H1 (cell line): ENCODE measurements at regions not wholly inside any gene's neighbourhood (a gene's known extent, or its start where the extent isn't known, plus 50 kb on each side); places are given as distances from the start of the nearest gene placed in this dataset.

Experiments used
- BCL11A ChIP-seq, 2 experiments: IDR thresholded peaks; one replicate each; pipeline ENCODE4 v1.6.1; 2011; ENCODE audit warnings: low read depth in 2 of 2, low read length in 2 of 2, mild to moderate bottlenecking in 2 of 2
- CREB1 ChIP-seq: IDR thresholded peaks from 2 replicates; pipeline ENCODE4 v1.6.1; 2012; ENCODE audit warnings: inconsistent platforms
- EGR1 ChIP-seq: IDR thresholded peaks from 2 replicates; pipeline ENCODE4 v1.6.1; 2011; ENCODE audit warnings: low read depth, low read length, borderline replicate concordance
- EZH2 ChIP-seq: fragments of 200-600 bp; sonication (generic); IDR thresholded peaks from 2 replicates; pipeline ENCODE4 v1.7.1; 2012; ENCODE audit warnings: low read depth, mild to moderate bottlenecking, moderate library complexity, low read length, inconsistent platforms; ENCODE audit not compliant: severe bottlenecking
- KDM1A ChIP-seq: fragments of 200-600, 300-600 bp; sonication (generic); IDR thresholded peaks from 2 replicates; pipeline ENCODE4 v1.7.1; 2016; ENCODE audit warnings: mild to moderate bottlenecking, low read length, borderline replicate concordance
- MAX ChIP-seq: IDR thresholded peaks from 2 replicates; pipeline ENCODE4 v1.6.1; 2012; ENCODE audit warnings: inconsistent platforms
- POLR2A ChIP-seq, 2 experiments: IDR thresholded peaks; 1 replicate in 1 of 2; 2 replicates in 1 of 2; pipeline ENCODE4 v1.6.1; 2011; ENCODE audit warnings: low read depth in 2 of 2, low read length in 2 of 2, mild to moderate bottlenecking in 2 of 2; ENCODE audit errors: control extremely low read depth in 1 of 2
- POLR2AphosphoS5 ChIP-seq: IDR thresholded peaks from 2 replicates; pipeline ENCODE4 v1.6.1; 2011; ENCODE audit warnings: low read depth, low read length
- RAD21 ChIP-seq, 2 experiments: IDR thresholded peaks in 1 of 2; conservative IDR thresholded peaks in 1 of 2; 2 replicates each; pipeline ENCODE4 v1.6.1; 2011; ENCODE audit warnings: low read depth in 2 of 2, low read length in 2 of 2, improper control_type of control experiment in 1 of 2, inconsistent platforms in 1 of 2, mild to moderate bottlenecking in 1 of 2, moderate library complexity in 1 of 2
- SP1 ChIP-seq: IDR thresholded peaks from 2 replicates; pipeline ENCODE4 v1.6.1; 2011; ENCODE audit warnings: low read depth, low read length
- TBP ChIP-seq: IDR thresholded peaks from 2 replicates; pipeline ENCODE4 v1.6.1; 2011; ENCODE audit warnings: low read depth, low read length, improper control_type of control experiment
- YY1 ChIP-seq: IDR thresholded peaks from 2 replicates; pipeline ENCODE4 v1.6.1; 2011; ENCODE audit warnings: low read depth, mild to moderate bottlenecking, low read length
- ZNF274 ChIP-seq: IDR thresholded peaks from 2 replicates; pipeline ENCODE4 v1.7.0; 2012; ENCODE audit warnings: low read length, borderline replicate concordance; ENCODE audit errors: extremely low read depth
- TF ChIP-seq, protein P1 (sequence below), 3 experiments: IDR thresholded peaks; 1 replicate in 2 of 3; 2 replicates in 1 of 3; pipeline versions ENCODE4 v1.5.1 to v1.6.1; 2011; ENCODE audit warnings: low read length in 3 of 3, mild to moderate bottlenecking in 3 of 3, inconsistent platforms in 2 of 3, low read depth in 1 of 3, moderate library complexity in 1 of 3; ENCODE audit not compliant: insufficient read depth in 1 of 3; ENCODE audit errors: control extremely low read depth in 1 of 3

- no peak for TF ChIP-seq YY1
- TF ChIP-seq POLR2AphosphoS5, result no peak
- TF ChIP-seq, protein P1, sequence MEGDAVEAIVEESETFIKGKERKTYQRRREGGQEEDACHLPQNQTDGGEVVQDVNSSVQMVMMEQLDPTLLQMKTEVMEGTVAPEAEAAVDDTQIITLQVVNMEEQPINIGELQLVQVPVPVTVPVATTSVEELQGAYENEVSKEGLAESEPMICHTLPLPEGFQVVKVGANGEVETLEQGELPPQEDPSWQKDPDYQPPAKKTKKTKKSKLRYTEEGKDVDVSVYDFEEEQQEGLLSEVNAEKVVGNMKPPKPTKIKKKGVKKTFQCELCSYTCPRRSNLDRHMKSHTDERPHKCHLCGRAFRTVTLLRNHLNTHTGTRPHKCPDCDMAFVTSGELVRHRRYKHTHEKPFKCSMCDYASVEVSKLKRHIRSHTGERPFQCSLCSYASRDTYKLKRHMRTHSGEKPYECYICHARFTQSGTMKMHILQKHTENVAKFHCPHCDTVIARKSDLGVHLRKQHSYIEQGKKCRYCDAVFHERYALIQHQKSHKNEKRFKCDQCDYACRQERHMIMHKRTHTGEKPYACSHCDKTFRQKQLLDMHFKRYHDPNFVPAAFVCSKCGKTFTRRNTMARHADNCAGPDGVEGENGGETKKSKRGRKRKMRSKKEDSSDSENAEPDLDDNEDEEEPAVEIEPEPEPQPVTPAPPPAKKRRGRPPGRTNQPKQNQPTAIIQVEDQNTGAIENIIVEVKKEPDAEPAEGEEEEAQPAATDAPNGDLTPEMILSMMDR (IDR thresholded peaks at IDR 0.05; ENCODE audit: control extremely low read depth in 1 of 3, insufficient read depth in 1 of 3, low read depth in 1 of 3, low read length in 3 of 3), result peak in 2 of 3 experiments; percentile 12 to 36; a peak in 2 of 4 replicates
- TF ChIP-seq EGR1, result no peak
- TF ChIP-seq CREB1, result no peak
- TF ChIP-seq KDM1A, result no peak
- TF ChIP-seq TBP, result no peak
- TF ChIP-seq MAX, result no peak
- TF ChIP-seq POLR2A (IDR thresholded peaks at IDR 0.05; ENCODE audit: control extremely low read depth in 1 of 2, low read depth in 2 of 2, low read length in 2 of 2), result no peak
- no peak for TF ChIP-seq BCL11A (IDR thresholded peaks at IDR 0.05; ENCODE audit: low read depth in 2 of 2, low read length in 2 of 2)
- no peak for TF ChIP-seq EZH2
- no peak for TF ChIP-seq SP1
- peak in 1 of 2 experiments; percentile 11; a peak in 1 of 4 replicates for TF ChIP-seq RAD21 (IDR thresholded peaks at IDR 0.05 in 1 of 2, conservative IDR thresholded peaks at IDR 0.05 in 1 of 2; ENCODE audit: low read depth in 2 of 2, low read length in 2 of 2)
- TF ChIP-seq ZNF274, result no peak
Measured at GRCh38 chr2:100639588-100640390, 77.0 kb downstream of the PDCL3 start.
